PC-3 (cell line): ENCODE measurements at regions not wholly inside any gene's neighbourhood (a gene's known extent, or its start where the extent isn't known, plus 50 kb on each side); places are given as distances from the start of the nearest gene placed in this dataset.

Experiments
- ATAC-seq: fragments of 200-7000 bp; cut with Tn5 transposase; 2 replicates; pipeline ENCODE4 v1.9.1; 2020; ENCODE audit warnings: mild to moderate bottlenecking, moderate library complexity
- BruUV-seq: library from RNA; stranded (reverse); fragments of 400-500 nt; replicated peaks from 2 replicates; lab custom pipeline; 2021; lab: Mats Ljungman, UMichigan
- CTCF ChIA-PET: fragments of 300-600 bp; sonication (Branson Sonifier 250); formaldehyde crosslinking; loops from one replicate; lab custom pipeline; 2022; ENCODE audit warnings: antibody characterized with exemption; lab: Charles Lee
- POLR2A ChIA-PET: fragments of 300-600 bp; sonication (Branson Sonifier 250); formaldehyde crosslinking; loops from one replicate; lab custom pipeline; 2022; ENCODE audit warnings: antibody characterized with exemption; ENCODE audit not compliant: unreplicated experiment; lab: Charles Lee
- DNase-seq: peaks from one replicate; pipeline ENCODE4 v3.0.0-alpha.2; 2015
- H2AFZ ChIP-seq: fragments of 300-600 bp; sonication (generic); 2 replicates; pipeline ENCODE4 v1.6.0; 2016; ENCODE audit warnings: antibody characterized with exemption, low read length
- H3F3A ChIP-seq: fragments of 300-600 bp; sonication (generic); one replicate; pipeline ENCODE4 v1.6.0; 2017; ENCODE audit warnings: antibody characterized with exemption, low read length, control low read depth, mild to moderate bottlenecking; ENCODE audit not compliant: unreplicated experiment
- H3K27ac ChIP-seq: fragments of 300-600 bp; sonication (generic); 2 replicates; pipeline ENCODE4 v1.5.1; 2016; ENCODE audit warnings: mild to moderate bottlenecking, low read length
- H3K27me3 ChIP-seq: fragments of 300-600 bp; sonication (generic); 2 replicates; pipeline ENCODE4 v1.6.1; 2016; ENCODE audit warnings: low read length, mixed read lengths
- H3K36me3 ChIP-seq: fragments of 300-600 bp; sonication (generic); 2 replicates; pipeline ENCODE4 v1.6.1; 2016; ENCODE audit warnings: low read depth, mixed run types, low read length, mixed read lengths
- H3K4me1 ChIP-seq: fragments of 300-600 bp; sonication (generic); 2 replicates; pipeline ENCODE4 v1.5.1; 2016; ENCODE audit warnings: low read length; ENCODE audit not compliant: insufficient read depth
- H3K4me2 ChIP-seq: fragments of 300-600 bp; sonication (generic); 2 replicates; pipeline ENCODE4 v1.6.0; 2016; ENCODE audit warnings: low read length
- H3K4me3 ChIP-seq: fragments of 300-600 bp; sonication (generic); 2 replicates; pipeline ENCODE4 v1.5.1; 2016; ENCODE audit warnings: mild to moderate bottlenecking, low read length, mixed read lengths
- H3K79me2 ChIP-seq: fragments of 300-600 bp; sonication (generic); 2 replicates; pipeline ENCODE4 v1.6.1; 2017; ENCODE audit warnings: low read length, mixed read lengths
- H3K9ac ChIP-seq: fragments of 300-600 bp; sonication (generic); 2 replicates; pipeline ENCODE4 v1.6.0; 2016; ENCODE audit warnings: mild to moderate bottlenecking, low read length
- H3K9me2 ChIP-seq: fragments of 300-600 bp; sonication (generic); replicated peaks from 2 replicates; pipeline ENCODE4 v1.6.1; 2016; ENCODE audit warnings: mixed run types, low read length, mixed read lengths
- H3K9me3 ChIP-seq: fragments of 300-600 bp; sonication (generic); 2 replicates; pipeline ENCODE4 v1.6.1; 2016; ENCODE audit warnings: low read length, mixed read lengths
- H4K20me1 ChIP-seq: fragments of 300-600 bp; sonication (generic); 2 replicates; pipeline ENCODE4 v1.6.1; 2016; ENCODE audit warnings: low read length, mixed read lengths
- EZH2 ChIP-seq: fragments of 300-600 bp; sonication (generic); IDR thresholded peaks from one replicate; pipeline ENCODE4 v1.6.1; 2017; ENCODE audit warnings: antibody characterized with exemption, mild to moderate bottlenecking, low read length; ENCODE audit not compliant: unreplicated experiment
- EZH2phosphoT487 ChIP-seq: fragments of 300-600 bp; sonication (generic); IDR thresholded peaks from 2 replicates; pipeline ENCODE4 v1.6.1; 2018; ENCODE audit warnings: mild to moderate bottlenecking, antibody characterized with exemption, low read length, borderline replicate concordance
- intact Hi-C: fragments of 100-400 bp; cut with micrococcal nuclease; formaldehyde crosslinking; loops from 2 replicates; pipeline ENCODE4 v1.9.0; 2023
- TF ChIP-seq, protein P1 (sequence below): fragments of 300-600 bp; sonication (generic); conservative IDR thresholded peaks from 2 replicates; pipeline ENCODE4 v1.5.1; 2017; ENCODE audit warnings: antibody characterized with exemption, low read depth, mild to moderate bottlenecking, low read length

DNA sequence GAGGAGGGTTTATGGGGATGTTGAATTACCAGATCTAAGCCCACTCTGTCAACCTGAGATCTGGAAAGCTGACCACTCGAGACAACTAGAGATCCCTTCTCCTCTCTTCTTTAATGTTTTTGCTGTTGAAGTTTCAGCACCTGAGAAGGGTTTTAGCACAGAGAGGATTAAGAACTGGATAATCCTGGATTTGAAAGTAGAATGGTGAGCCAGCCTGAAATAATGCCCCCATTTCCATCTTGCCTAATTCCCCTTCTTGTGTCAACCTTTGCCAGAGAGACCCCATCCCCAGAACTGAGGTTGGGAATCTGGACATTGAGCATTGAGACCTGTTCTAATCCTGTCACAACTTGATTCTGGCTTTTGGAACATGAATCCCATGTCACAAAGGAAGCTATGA lies 87.8 kb upstream of the RFLNA start:
- H3K4me1 ChIP-seq = no peaks in the 10 kb centered on the region
- intact Hi-C loops = no loop called here
- no peak for TF ChIP-seq EZH2phosphoT487
- TF ChIP-seq, protein P1, sequence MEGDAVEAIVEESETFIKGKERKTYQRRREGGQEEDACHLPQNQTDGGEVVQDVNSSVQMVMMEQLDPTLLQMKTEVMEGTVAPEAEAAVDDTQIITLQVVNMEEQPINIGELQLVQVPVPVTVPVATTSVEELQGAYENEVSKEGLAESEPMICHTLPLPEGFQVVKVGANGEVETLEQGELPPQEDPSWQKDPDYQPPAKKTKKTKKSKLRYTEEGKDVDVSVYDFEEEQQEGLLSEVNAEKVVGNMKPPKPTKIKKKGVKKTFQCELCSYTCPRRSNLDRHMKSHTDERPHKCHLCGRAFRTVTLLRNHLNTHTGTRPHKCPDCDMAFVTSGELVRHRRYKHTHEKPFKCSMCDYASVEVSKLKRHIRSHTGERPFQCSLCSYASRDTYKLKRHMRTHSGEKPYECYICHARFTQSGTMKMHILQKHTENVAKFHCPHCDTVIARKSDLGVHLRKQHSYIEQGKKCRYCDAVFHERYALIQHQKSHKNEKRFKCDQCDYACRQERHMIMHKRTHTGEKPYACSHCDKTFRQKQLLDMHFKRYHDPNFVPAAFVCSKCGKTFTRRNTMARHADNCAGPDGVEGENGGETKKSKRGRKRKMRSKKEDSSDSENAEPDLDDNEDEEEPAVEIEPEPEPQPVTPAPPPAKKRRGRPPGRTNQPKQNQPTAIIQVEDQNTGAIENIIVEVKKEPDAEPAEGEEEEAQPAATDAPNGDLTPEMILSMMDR = no peak
- no peak for TF ChIP-seq EZH2
- DNase-seq (no peak), ATAC-seq (no peak)
- H3K27ac ChIP-seq = no peak overlapping the region
- POLR2A ChIA-PET = no interaction called here
- no peak overlapping the region for H3K4me2 ChIP-seq
- H3K9ac ChIP-seq = no peak overlapping the region
- no peaks in the 10 kb centered on the region for H3K9me2 ChIP-seq
- no peaks in the 10 kb centered on the region for H3F3A ChIP-seq
- H3K36me3 ChIP-seq = no peaks in the 10 kb centered on the region
- CTCF ChIA-PET = no interaction called here
- no peaks in the 10 kb centered on the region for H3K79me2 ChIP-seq
- BruUV-seq = no TSS peak
- H3K27me3 ChIP-seq = peaks cover 68% of the 10 kb centered on the region
- H3K4me3 ChIP-seq = no peak overlapping the region
- no peak overlapping the region for H2AFZ ChIP-seq
- no peaks in the 10 kb centered on the region for H3K9me3 ChIP-seq
- H4K20me1 ChIP-seq = no peaks in the 10 kb centered on the region

DNA sequence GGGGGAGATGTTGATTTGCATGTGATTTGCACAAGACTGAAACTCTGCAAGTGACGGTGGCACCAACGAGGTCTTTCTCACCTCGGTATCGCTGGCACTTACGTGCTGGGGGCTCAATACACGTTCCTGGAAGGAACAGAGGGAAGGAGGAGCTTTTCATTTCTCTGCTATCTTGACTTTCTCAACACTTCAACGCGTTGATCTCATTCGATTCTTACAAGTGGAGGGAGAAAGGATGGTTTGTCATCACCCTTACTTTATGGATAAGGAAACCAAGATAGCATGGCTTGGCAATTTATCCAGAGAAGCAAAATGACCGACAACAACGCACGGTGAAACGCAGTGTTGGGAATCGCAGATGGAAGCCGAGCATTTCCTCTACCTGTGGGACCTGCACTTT lies 87.3 kb upstream of the RFLNA start:
- intact Hi-C loops = no loop called here
- DNase-seq = no peak
- Histone ChIP-seq H3K4me2 (no peak overlapping the region), H3F3A (no peaks in the 10 kb centered on the region), H3K4me3 (no peak overlapping the region), H3K27me3 (peaks cover 68% of the 10 kb centered on the region), H4K20me1 (no peaks in the 10 kb centered on the region), H2AFZ (no peak overlapping the region), H3K36me3 (no peaks in the 10 kb centered on the region), H3K79me2 (no peaks in the 10 kb centered on the region), H3K9me3 (no peaks in the 10 kb centered on the region), H3K9ac (no peak overlapping the region), H3K9me2 (no peaks in the 10 kb centered on the region), H3K27ac (no peak overlapping the region), H3K4me1 (no peaks in the 10 kb centered on the region)
- ATAC-seq = no peak
- CTCF ChIA-PET = no interaction called here
- POLR2A ChIA-PET = no interaction called here
- BruUV-seq = no TSS peak
- TF ChIP-seq, protein P1 = no peak

DNA sequence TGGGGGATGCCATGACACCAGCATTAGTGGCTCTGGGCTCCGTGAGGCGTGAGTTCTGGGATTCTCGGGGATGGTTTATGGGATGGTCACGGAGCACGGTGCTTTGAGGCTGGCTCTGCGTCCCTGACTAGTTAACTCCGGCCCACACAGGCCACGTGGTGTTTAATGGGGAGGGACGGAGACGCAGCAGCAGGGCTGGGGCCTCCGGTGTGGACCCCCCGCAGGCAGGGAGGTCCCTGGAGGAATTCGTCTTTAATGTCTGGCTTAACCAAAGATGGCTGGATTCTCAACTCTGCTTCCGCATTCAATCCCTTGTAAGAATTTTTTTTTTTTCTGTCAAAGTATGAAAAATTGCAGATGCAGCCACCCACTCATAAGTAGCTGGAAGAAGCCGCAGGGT lies 86.4 kb upstream of the RFLNA start:
- H3K9me2 ChIP-seq = no peaks in the 10 kb centered on the region
- H3K4me2 ChIP-seq = no peak overlapping the region
- BruUV-seq = no TSS peak
- ATAC-seq (no peak), DNase-seq (no peak)
- H2AFZ ChIP-seq = no peak overlapping the region
- CTCF ChIA-PET = no interaction called here
- intact Hi-C loops = no loop called here
- H3K36me3 ChIP-seq = no peaks in the 10 kb centered on the region
- H3K27me3 ChIP-seq = peaks cover 65% of the 10 kb centered on the region
- H3K9me3 ChIP-seq = no peaks in the 10 kb centered on the region
- no peaks in the 10 kb centered on the region for H4K20me1 ChIP-seq
- TF ChIP-seq EZH2phosphoT487 (no peak), EZH2 (no peak)
- TF ChIP-seq, protein P1 = no peak
- POLR2A ChIA-PET = no interaction called here
- no peaks in the 10 kb centered on the region for H3K4me1 ChIP-seq
- no peak overlapping the region for H3K9ac ChIP-seq
- H3K27ac ChIP-seq = no peak overlapping the region
- H3F3A ChIP-seq = no peaks in the 10 kb centered on the region
- no peak overlapping the region for H3K4me3 ChIP-seq
- H3K79me2 ChIP-seq = no peaks in the 10 kb centered on the region
